Mesothelial cell of epicardium (in vitro differentiated cells): ENCODE measurements at regions not wholly inside any gene's neighbourhood (a gene's known extent, or its start where the extent isn't known, plus 50 kb on each side); places are given as distances from the start of the nearest gene placed in this dataset.

Source experiments
- DNase-seq, 2 experiments: peaks; one replicate each; pipeline ENCODE4 v3.0.0; 2021; ENCODE audit warnings: low spot score in 2 of 2; ENCODE audit not compliant: unreplicated experiment in 2 of 2
- H3K27ac Mint-ChIP-seq: 2 replicates; pipeline ENCODE4 v1.8.0; 2021; ENCODE audit warnings: mixed read lengths
- H3K27me3 Mint-ChIP-seq: 2 replicates; pipeline ENCODE4 v1.8.0; 2021; ENCODE audit warnings: low read depth, mixed read lengths
- H3K36me3 Mint-ChIP-seq: 2 replicates; pipeline ENCODE4 v1.8.0; 2021; ENCODE audit warnings: mixed read lengths
- H3K4me1 Mint-ChIP-seq: 2 replicates; pipeline ENCODE4 v1.8.0; 2021; ENCODE audit warnings: mixed read lengths
- H3K4me3 Mint-ChIP-seq: 2 replicates; pipeline ENCODE4 v1.8.0; 2021; ENCODE audit warnings: mild to moderate bottlenecking, moderate library complexity, mixed read lengths
- H3K9me3 Mint-ChIP-seq: 2 replicates; pipeline ENCODE4 v1.8.0; 2021; ENCODE audit warnings: mixed read lengths
- TF ChIP-seq, protein P1 (sequence below): fragments of 200-600 bp; sonication (generic); IDR thresholded peaks from one replicate; pipeline ENCODE4 v1.5.0; 2021; ENCODE audit warnings: antibody characterized with exemption; ENCODE audit not compliant: unreplicated experiment

GRCh38 chr13:59371229-59371628 lies 792.5 kb downstream of the DIAPH3 start:
- H3K4me3 Mint-ChIP-seq = no peak overlapping the region
- H3K27ac Mint-ChIP-seq = no peak overlapping the region
- H3K36me3 Mint-ChIP-seq = peaks cover 2% of the 10 kb centered on the region
- no peaks in the 10 kb centered on the region for H3K9me3 Mint-ChIP-seq
- TF ChIP-seq, protein P1, sequence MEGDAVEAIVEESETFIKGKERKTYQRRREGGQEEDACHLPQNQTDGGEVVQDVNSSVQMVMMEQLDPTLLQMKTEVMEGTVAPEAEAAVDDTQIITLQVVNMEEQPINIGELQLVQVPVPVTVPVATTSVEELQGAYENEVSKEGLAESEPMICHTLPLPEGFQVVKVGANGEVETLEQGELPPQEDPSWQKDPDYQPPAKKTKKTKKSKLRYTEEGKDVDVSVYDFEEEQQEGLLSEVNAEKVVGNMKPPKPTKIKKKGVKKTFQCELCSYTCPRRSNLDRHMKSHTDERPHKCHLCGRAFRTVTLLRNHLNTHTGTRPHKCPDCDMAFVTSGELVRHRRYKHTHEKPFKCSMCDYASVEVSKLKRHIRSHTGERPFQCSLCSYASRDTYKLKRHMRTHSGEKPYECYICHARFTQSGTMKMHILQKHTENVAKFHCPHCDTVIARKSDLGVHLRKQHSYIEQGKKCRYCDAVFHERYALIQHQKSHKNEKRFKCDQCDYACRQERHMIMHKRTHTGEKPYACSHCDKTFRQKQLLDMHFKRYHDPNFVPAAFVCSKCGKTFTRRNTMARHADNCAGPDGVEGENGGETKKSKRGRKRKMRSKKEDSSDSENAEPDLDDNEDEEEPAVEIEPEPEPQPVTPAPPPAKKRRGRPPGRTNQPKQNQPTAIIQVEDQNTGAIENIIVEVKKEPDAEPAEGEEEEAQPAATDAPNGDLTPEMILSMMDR = no peak
- peaks cover 30% of the 10 kb centered on the region for H3K4me1 Mint-ChIP-seq
- no peak for DNase-seq
- no peaks in the 10 kb centered on the region for H3K27me3 Mint-ChIP-seq

- peaks cover 28% of the 10 kb centered on the region for H3K4me1 Mint-ChIP-seq
- TF ChIP-seq, protein P1 = no peak
- H3K4me3 Mint-ChIP-seq = no peak overlapping the region
- H3K27ac Mint-ChIP-seq = no peak overlapping the region
- DNase-seq = no peak
- H3K9me3 Mint-ChIP-seq = peaks cover 3% of the 10 kb centered on the region
- no peaks in the 10 kb centered on the region for H3K27me3 Mint-ChIP-seq
- peaks cover 3% of the 10 kb centered on the region for H3K36me3 Mint-ChIP-seq
These were observed 790.4 kb downstream of the DIAPH3 start for GRCh38 chr13:59373341-59373740.

GRCh38 chr13:59374691-59375090 lies 789.0 kb downstream of the DIAPH3 start:
- Mint-ChIP-seq H3K4me1 (peaks cover 19% of the 10 kb centered on the region), H3K27ac (no peak overlapping the region), H3K9me3 (peaks cover 14% of the 10 kb centered on the region), H3K36me3 (peaks cover 6% of the 10 kb centered on the region), H3K4me3 (no peak overlapping the region), H3K27me3 (no peaks in the 10 kb centered on the region)
- TF ChIP-seq, protein P1 = no peak
- no peak for DNase-seq

DNA sequence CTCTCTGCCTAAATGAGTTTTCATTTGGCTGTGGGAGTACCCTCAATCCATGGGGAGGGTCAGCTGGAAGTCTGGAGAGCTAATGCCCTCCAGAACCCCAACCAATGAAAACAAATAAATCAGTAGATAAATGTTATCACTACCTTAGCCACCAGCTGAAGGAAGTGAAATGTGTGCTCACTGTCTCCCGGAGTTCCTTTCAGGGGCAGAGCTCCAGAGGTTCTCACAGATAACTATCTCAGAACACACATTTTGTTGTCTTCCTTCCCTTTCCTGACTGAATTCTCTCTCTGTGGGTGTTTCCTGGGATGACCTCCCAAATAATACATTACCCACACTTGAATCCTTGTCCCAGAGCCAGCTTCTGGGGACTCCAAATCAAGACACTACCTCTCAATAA lies 779.6 kb downstream of the DIAPH3 start:
- Mint-ChIP-seq H3K9me3 (peaks cover 43% of the 10 kb centered on the region), H3K27me3 (no peaks in the 10 kb centered on the region), H3K4me1 (peaks cover 3% of the 10 kb centered on the region), H3K36me3 (peaks cover 3% of the 10 kb centered on the region), H3K4me3 (no peak overlapping the region), H3K27ac (no peak overlapping the region)
- DNase-seq = no peak
- TF ChIP-seq, protein P1 = no peak

DNA sequence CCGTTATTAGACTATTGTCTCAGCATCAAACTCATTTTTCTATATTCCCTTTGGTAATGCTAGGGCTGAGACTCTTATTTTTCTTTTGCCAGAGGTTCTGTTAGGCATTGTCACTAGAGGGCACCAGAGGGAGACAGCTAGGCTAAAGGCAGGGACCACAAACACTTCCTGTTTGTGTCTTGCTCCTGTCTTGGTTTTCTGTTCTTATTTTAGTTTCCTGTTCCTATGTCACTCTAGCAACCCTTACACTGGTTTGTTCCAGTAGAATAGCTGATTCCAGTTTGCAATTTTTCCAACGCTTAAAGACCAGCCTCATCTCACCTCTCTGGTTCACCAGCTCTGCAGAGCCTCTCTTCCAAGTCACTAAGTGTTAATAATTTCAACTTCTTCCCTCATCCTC lies 772.0 kb downstream of the DIAPH3 start:
- no peak overlapping the region for H3K4me3 Mint-ChIP-seq
- H3K36me3 Mint-ChIP-seq = peaks cover 3% of the 10 kb centered on the region
- no peak for DNase-seq
- H3K27me3 Mint-ChIP-seq = no peaks in the 10 kb centered on the region
- no peaks in the 10 kb centered on the region for H3K4me1 Mint-ChIP-seq
- H3K9me3 Mint-ChIP-seq = peaks cover 28% of the 10 kb centered on the region
- TF ChIP-seq, protein P1 = peak; percentile 41
- no peak overlapping the region for H3K27ac Mint-ChIP-seq

DNA sequence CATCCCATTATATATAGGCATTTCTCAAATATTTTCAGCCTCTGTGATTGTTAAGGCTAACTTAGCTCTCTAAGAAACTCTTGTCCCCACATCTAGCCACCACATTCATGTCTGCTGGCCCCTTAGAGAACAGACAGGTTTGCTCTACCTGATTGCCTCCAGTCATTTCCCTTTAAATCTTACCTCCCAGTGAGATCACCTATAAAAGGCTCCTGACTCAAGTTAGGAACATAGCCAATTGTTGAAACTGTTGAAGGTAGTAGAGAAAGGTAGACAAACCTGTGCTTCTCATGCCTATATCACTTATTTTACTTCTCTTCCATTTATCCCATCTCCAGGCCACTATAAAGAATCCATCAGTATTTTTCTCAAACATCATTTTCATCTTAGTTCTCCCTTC lies 771.4 kb downstream of the DIAPH3 start:
- Mint-ChIP-seq H3K27me3 (no peaks in the 10 kb centered on the region), H3K36me3 (peaks cover 3% of the 10 kb centered on the region)
- TF ChIP-seq, protein P1 = no peak

More for the DNA sequence above, 771.4 kb downstream of the DIAPH3 start:
- Mint-ChIP-seq H3K27ac (no peak overlapping the region), H3K4me3 (no peak overlapping the region), H3K4me1 (no peaks in the 10 kb centered on the region), H3K9me3 (peaks cover 24% of the 10 kb centered on the region)
- no peak for DNase-seq
